ENCODE measurements at regions not wholly inside any gene's neighbourhood (a gene's known extent, or its start where the extent isn't known, plus 50 kb on each side); places are given as distances from the start of the nearest gene placed in this dataset.

- TF ChIP-seq, protein P1, sequence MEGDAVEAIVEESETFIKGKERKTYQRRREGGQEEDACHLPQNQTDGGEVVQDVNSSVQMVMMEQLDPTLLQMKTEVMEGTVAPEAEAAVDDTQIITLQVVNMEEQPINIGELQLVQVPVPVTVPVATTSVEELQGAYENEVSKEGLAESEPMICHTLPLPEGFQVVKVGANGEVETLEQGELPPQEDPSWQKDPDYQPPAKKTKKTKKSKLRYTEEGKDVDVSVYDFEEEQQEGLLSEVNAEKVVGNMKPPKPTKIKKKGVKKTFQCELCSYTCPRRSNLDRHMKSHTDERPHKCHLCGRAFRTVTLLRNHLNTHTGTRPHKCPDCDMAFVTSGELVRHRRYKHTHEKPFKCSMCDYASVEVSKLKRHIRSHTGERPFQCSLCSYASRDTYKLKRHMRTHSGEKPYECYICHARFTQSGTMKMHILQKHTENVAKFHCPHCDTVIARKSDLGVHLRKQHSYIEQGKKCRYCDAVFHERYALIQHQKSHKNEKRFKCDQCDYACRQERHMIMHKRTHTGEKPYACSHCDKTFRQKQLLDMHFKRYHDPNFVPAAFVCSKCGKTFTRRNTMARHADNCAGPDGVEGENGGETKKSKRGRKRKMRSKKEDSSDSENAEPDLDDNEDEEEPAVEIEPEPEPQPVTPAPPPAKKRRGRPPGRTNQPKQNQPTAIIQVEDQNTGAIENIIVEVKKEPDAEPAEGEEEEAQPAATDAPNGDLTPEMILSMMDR (IDR thresholded peaks at IDR 0.05) = peak; percentile 27
- TF ChIP-seq EZH2phosphoT487 (IDR thresholded peaks at IDR 0.05) (no peak), EZH2 (IDR thresholded peaks at IDR 0.05) (no peak)
Measured at GRCh38 chr18:39732918-39733317, 2167.3 kb upstream of the CELF4 start.
